ENCODE measurements at regions not wholly inside any gene's neighbourhood (a gene's known extent, or its start where the extent isn't known, plus 50 kb on each side); places are given as distances from the start of the nearest gene placed in this dataset.

- no peak for DNase-seq
Observed at GRCh38 chr10:61317706-61318105, 135.5 kb downstream of the TMEM26 start.

DNA sequence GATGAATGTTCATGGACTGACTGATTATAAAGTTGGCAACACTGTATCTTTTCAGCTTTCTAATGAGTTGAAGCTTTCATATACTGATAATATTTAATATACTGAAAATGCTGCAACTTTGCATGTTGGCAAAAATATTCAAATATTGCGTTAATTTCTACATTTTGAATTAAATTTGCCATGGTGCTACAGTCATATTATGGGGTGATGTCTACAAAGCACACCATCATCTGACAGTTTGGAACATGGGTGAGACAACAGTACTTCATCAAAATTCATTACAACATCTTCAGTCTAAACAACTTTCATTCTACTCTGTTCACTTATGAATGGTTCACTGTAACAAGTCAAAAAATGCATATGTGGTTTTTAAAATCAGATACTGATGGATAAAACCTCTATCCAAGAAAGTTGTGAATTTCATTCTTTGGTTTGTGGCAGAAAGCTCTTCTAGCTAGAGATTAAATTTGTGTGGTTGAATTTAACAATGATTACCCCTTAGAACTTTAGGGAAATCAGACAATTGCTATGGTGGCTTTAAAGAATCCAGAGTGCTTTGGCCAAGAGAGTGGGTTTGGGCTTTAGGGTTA, 136.4 kb downstream of the TMEM26 start:
- no peak for DNase-seq

- DNase-seq = no peak
Observed at GRCh38 chr10:61314273-61314672, 138.9 kb downstream of the TMEM26 start.

GRCh38 chr10:61313460-61313859, 139.7 kb downstream of the TMEM26 start:
- no peak for DNase-seq

- DNase-seq = no peak
Observed at GRCh38 chr10:61304746-61305145, 148.4 kb downstream of the TMEM26 start.

GRCh38 chr10:61302124-61302523, 151.1 kb downstream of the TMEM26 start:
- DNase-seq = no peak

DNA sequence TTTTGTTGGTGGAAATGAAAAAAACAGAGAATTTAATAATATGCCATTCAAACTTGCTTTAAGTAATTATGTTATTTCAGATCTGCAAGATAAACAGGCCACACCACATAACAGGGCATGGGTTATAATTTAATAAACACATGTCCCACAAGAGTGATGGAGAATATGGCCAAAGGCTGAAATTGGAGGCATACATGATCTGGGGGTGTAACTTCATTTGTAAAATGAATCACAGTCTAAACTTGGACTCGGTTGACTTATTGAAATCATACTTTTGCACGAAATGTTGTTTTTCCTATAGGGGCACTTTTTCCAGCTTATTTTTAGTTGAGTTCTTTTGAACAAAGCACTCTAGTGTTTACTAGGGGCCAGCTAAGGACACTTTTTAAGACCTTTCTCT, 151.6 kb downstream of the TMEM26 start:
- DNase-seq = no peak

GRCh38 chr10:61299841-61300240, 153.3 kb downstream of the TMEM26 start:
- no peak for DNase-seq

DNA sequence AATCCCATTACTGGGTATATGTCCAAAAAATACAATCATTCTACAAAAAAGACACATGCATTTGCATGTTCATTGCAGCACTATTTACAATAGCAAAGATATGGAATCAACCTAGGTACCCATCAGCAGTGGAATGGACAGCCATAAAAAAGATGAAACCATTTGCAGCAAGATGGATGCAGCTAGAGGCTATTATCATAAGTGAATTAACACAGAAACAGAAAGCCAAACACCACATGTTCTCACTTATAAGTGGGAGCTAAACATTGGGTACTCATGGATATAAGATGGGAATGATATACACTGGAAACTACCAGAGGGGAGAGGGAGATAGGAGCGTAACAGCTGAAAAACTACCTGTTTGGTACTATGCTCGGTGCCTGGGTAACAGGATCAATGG, 154.0 kb downstream of the TMEM26 start:
- no peak for DNase-seq

DNA sequence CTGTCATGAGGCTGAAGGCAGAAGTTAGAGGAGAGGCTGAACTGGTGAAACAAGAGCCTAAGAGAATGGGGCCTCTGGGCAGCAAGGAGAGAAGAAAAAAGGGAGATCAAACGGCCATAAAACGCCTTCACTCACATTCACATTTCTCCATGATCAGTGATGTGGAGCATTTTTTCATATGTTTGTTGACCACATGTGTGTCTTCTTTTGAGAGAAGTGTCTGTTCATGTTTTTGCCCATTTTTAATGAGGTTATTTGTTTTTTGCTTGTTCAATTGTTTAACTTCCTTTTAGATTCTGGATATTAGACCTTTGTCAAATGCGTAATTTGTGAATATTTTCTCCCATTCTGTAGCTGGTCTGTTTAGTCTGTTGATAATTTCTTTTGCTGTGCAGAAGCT, 155.0 kb downstream of the TMEM26 start:
- DNase-seq = no peak

DNA sequence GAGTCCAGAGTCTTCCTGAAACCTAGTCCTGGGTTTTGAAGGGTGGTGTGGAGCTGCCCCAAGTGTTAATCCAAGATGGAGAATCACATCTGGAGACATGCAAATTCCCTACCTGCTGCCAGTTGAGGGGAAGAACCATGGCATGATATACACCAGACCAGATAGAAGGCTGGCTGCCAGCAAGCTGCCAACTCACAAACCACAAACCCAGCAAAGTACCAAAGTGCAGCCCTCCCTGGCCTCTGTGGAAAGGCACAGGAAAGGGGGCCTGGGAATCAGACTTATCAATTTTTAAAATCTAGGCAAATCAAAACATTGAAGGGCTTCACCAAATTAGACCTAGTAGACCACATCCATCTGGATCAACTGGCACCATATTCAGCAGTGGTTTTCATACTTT, 157.0 kb downstream of the TMEM26 start:
- DNase-seq = no peak

DNA sequence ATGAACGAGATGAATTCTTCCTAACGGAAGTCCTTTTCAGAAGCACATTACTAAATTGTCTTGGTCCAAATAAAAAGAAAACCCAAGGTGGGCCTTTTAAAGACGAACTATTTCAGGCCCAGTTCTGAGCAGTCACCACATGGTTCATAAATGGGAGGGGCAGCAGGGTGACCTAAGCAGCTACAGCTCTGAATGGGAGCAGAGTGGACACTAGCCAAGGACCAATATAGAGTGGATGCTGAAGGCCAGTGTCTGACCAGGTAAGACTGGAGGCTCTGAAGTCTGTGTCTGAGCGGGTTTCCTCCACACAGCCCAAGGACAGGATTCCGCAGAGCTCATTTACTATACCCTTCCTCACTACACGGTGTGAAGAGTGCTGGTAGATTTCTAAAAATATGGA, 159.1 kb downstream of the TMEM26 start:
- no peak for DNase-seq

DNA sequence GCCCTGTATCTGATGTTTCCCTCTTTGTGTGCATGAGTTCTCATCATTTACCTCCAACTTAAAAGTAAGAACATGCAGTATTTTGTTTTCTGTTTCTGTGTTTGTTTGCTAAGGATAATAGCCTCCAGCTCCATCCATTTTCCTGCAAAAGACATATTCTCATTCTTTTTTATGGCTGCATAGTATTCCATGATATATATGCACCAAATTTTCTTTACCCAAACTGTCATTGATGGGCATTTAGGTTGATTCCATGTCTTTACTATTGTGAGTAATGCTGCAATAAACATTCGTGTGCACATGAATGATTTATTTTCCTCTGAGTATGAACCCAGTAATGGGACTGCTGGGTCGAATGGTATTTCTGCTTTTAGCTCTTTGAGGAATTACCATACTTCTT, 163.4 kb downstream of the TMEM26 start:
- DNase-seq = no peak

GRCh38 chr10:61286686-61287085, 166.5 kb downstream of the TMEM26 start:
- DNase-seq = peak; percentile 41 to 64

- DNase-seq = no peak
Observed at GRCh38 chr10:61285749-61286148, 167.4 kb downstream of the TMEM26 start.

DNA sequence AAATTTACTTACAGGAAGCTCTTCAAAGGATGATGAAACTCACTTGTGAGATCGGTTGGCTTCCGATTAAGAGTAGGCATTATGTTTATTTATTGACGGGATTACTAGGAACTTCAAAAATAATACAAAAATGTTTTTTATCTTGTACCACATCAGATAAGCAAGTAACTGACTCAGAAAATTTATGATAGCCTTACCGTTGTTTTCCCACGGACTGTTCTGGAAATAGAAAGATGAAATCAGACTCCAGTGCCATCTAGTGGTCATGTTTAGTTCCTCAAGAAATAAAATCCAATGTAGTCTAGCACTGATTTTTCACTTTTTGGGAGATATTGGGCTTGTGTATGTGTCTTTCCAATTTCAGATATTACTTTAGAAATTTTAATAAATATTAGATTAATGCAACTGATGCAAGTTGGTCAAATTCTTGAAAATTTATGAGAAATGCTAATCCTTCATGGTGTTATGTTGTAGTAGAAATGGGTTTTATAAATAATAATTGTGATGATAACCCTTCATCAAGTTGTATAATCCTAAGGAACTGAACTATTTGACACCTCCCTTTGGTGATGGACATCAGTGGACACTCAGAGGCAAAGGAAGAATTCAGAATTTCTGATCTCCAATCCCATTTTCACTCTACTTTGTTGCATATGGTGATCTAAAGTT, 168.8 kb downstream of the TMEM26 start:
- DNase-seq = peak; percentile 24 to 43

GRCh38 chr10:61283481-61284221, 169.5 kb downstream of the TMEM26 start:
- no peak for DNase-seq

GRCh38 chr10:61283066-61283465, 170.1 kb downstream of the TMEM26 start:
- DNase-seq = no peak

DNA sequence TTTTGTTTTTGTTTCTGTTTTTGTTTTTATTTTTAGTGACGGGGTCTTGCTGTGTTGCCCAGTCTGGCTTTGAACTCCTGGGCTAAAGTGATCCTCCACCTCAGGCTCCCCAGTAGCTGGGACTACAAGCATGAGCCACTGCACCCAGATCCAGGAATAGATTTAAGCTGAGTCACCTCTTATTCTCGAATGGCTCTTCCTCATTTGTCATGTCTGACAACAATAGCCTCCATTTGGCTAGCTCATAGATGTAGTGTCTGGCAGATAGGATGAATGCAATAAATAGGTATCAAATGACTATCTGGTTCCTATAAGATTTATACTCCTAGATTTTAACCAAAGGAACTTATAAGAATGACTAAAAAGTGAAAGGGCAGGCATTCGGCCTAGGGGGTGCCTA, 172.9 kb downstream of the TMEM26 start:
- no peak for DNase-seq

- no peak for DNase-seq
Observed at GRCh38 chr10:61279400-61279799, 173.8 kb downstream of the TMEM26 start.

DNA sequence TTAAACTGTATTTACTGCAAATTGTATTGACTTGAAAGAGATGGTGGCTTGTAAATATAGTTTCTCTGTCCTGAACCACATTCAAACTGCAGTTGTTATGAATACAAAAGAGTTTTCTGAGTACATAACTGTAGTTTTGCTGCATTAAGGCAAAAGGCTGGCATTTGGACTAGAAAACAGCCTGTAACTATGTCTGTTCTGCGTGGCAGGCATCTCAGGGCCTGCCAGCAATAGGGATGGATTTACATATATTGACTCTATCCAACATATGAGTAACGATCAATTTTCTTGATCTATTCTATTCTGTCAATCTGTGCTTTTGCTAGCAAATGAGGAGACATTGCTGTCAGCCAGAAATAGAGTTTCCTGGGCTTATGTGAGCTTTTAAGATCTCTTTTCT, 174.6 kb downstream of the TMEM26 start:
- DNase-seq = no peak

GRCh38 chr10:61272781-61273180, 180.4 kb downstream of the TMEM26 start:
- DNase-seq = no peak

- DNase-seq = no peak
Observed at GRCh38 chr10:61271127-61271780, 181.9 kb downstream of the TMEM26 start.

- DNase-seq = no peak
Observed at GRCh38 chr10:61263518-61263917, 189.7 kb downstream of the TMEM26 start.
